Endothelial cell of umbilical vein (primary cell): ENCODE measurements at regions not wholly inside any gene's neighbourhood (a gene's known extent, or its start where the extent isn't known, plus 50 kb on each side); places are given as distances from the start of the nearest gene placed in this dataset.

Experiments
- BruUV-seq: library from RNA; stranded (reverse); fragments of 400-500 nt; replicated peaks from 2 replicates; lab custom pipeline; 2021; lab: Mats Ljungman, UMichigan
- CTCF ChIA-PET: fragments of 300-600, 350-600 bp; sonication (Branson Sonifier 250); formaldehyde crosslinking; loops from one replicate; lab custom pipeline; 2021; ENCODE audit warnings: antibody characterized with exemption, inconsistent platforms; lab: Charles Lee
- POLR2A ChIA-PET: fragments of 300-600, 350-600 bp; sonication (Branson Sonifier 250); formaldehyde crosslinking; loops from one replicate; lab custom pipeline; 2021; ENCODE audit warnings: antibody characterized with exemption, inconsistent platforms; lab: Charles Lee
- DNase-seq: peaks from one replicate; pipeline ENCODE4 v3.0.0-alpha.2; 2011; ENCODE audit warnings: low read depth, low spot score
- FAIRE-seq: peaks from 2 replicates; lab custom pipeline; 2011; peaks lifted over from hg19 to GRCh38; lab: Jason Lieb, UNC
- H2AFZ ChIP-seq: 2 replicates; pipeline ENCODE4 v1.6.0; 2012; ENCODE audit warnings: low read depth, low read length, control low read depth, inconsistent platforms
- H3K27ac ChIP-seq: 2 replicates; pipeline ENCODE4 v1.5.1; 2011; ENCODE audit warnings: low read depth, mild to moderate bottlenecking, control low read depth, low read length, moderate library complexity; ENCODE audit not compliant: insufficient read depth
- H3K27me3 ChIP-seq, 2 experiments: 2 replicates each; pipeline versions ENCODE4 v1.6.0 to v1.6.1; 2011; ENCODE audit warnings: low read length in 2 of 2, mixed read lengths in 1 of 2; ENCODE audit not compliant: control insufficient read depth in 2 of 2, insufficient read depth in 2 of 2
- H3K36me3 ChIP-seq, 2 experiments: 2 replicates in 1 of 2; 3 replicates in 1 of 2; pipeline ENCODE4 v1.5.1; 2011; ENCODE audit warnings: low read length in 2 of 2, mild to moderate bottlenecking in 1 of 2, moderate library complexity in 1 of 2; ENCODE audit not compliant: control insufficient read depth in 2 of 2, insufficient read depth in 2 of 2; ENCODE audit errors: extremely low read depth in 1 of 2
- H3K4me1 ChIP-seq: 3 replicates; pipeline ENCODE4 v1.5.1; 2011; ENCODE audit warnings: mild to moderate bottlenecking, low read length; ENCODE audit not compliant: control insufficient read depth, insufficient read depth; ENCODE audit errors: extremely low read depth
- H3K4me2 ChIP-seq: 2 replicates; pipeline ENCODE4 v1.6.1; 2011; ENCODE audit warnings: low read length, control low read depth, mixed read lengths; ENCODE audit not compliant: insufficient read depth
- H3K4me3 ChIP-seq, 3 experiments: fragments of 200-600 bp in 1 of 3; sonication (generic), shearing (Covaris generic) in 1 of 3; replicated peaks in 1 of 3; 2 replicates each; pipeline ENCODE4 v1.5.1; 2011 to 2016; ENCODE audit warnings: control low read depth in 3 of 3, low read length in 3 of 3, mild to moderate bottlenecking in 2 of 3, inconsistent platforms in 1 of 3, low read depth in 1 of 3, moderate library complexity in 1 of 3; ENCODE audit not compliant: insufficient read depth in 1 of 3
- H3K79me2 ChIP-seq: 2 replicates; pipeline ENCODE4 v1.6.0; 2012; ENCODE audit warnings: low read length, inconsistent platforms; ENCODE audit not compliant: control insufficient read depth, insufficient read depth
- H3K9ac ChIP-seq: replicated peaks from 2 replicates; pipeline ENCODE3; 2011; ENCODE audit warnings: low read length, control low read depth; ENCODE audit not compliant: insufficient read depth; ENCODE audit errors: extremely low read depth
- H3K9me1 ChIP-seq: replicated peaks from 3 replicates; pipeline ENCODE4 v1.6.0; 2011; ENCODE audit warnings: mild to moderate bottlenecking, low read length; ENCODE audit not compliant: control insufficient read depth, insufficient read depth; ENCODE audit errors: extremely low read depth
- H3K9me3 ChIP-seq: replicated peaks from 2 replicates; pipeline ENCODE4 v1.5.1; 2012; ENCODE audit warnings: low read length, inconsistent platforms; ENCODE audit not compliant: control insufficient read depth, insufficient read depth
- H4K20me1 ChIP-seq: replicated peaks from 2 replicates; pipeline ENCODE3; 2011; ENCODE audit warnings: mild to moderate bottlenecking, low read length; ENCODE audit not compliant: control insufficient read depth, insufficient read depth; ENCODE audit errors: extremely low read depth
- CTCF ChIP-seq, 2 donors: IDR thresholded peaks; 1 replicate in 1 of 2; 2 replicates in 1 of 2; pipeline ENCODE4 v1.5.1; 2011; ENCODE audit warnings: low read length in 2 of 2, mild to moderate bottlenecking in 2 of 2, moderate library complexity in 2 of 2, control low read depth in 1 of 2, inconsistent platforms in 1 of 2, low read depth in 1 of 2; ENCODE audit not compliant: insufficient read depth in 1 of 2; ENCODE audit errors: extremely low read depth in 1 of 2
- EZH2 ChIP-seq: IDR thresholded peaks from 2 replicates; pipeline ENCODE4 v1.6.1; 2012; ENCODE audit warnings: borderline replicate concordance, low read depth, mild to moderate bottlenecking, moderate library complexity, low read length, inconsistent platforms; ENCODE audit not compliant: severe bottlenecking
- FOS ChIP-seq: IDR thresholded peaks from 2 replicates; pipeline ENCODE4 v1.6.1; 2011; ENCODE audit warnings: mild to moderate bottlenecking, low read length, moderate library complexity, borderline replicate concordance; ENCODE audit not compliant: insufficient read depth
- GATA2 ChIP-seq: IDR thresholded peaks from 2 replicates; pipeline ENCODE4 v1.7.0; 2011; ENCODE audit warnings: low read depth, mild to moderate bottlenecking, moderate library complexity, mixed read lengths, low read length; ENCODE audit not compliant: insufficient read length, insufficient read depth
- JUN ChIP-seq: IDR thresholded peaks from 2 replicates; pipeline ENCODE4 v1.6.1; 2011; ENCODE audit warnings: borderline replicate concordance, low read depth; ENCODE audit not compliant: insufficient read length, insufficient read depth
- MYC ChIP-seq: IDR thresholded peaks from one replicate; pipeline ENCODE4 v1.6.1; 2011; ENCODE audit warnings: mild to moderate bottlenecking, low read depth, low read length
- POLR2A ChIP-seq: IDR thresholded peaks from 2 replicates; pipeline ENCODE4 v1.6.1; 2012; ENCODE audit warnings: low read depth, mild to moderate bottlenecking, control low read depth, low read length
- POLR2AphosphoS5 ChIP-seq: IDR thresholded peaks from 2 replicates; pipeline ENCODE4 v1.6.1; 2012; ENCODE audit warnings: low read depth, mild to moderate bottlenecking, control low read depth, low read length, moderate library complexity; ENCODE audit not compliant: insufficient read depth
- dilution Hi-C: fragments of 300-500 bp; cut with MboI; formaldehyde crosslinking; loops from one replicate; pipeline ENCODE4 v1.15.0; 2019; ENCODE audit warnings: low sequenced_read_pairs; ENCODE audit not compliant: extremely low pct_ligation_motif_present
- intact Hi-C: fragments of 100-400 bp; cut with micrococcal nuclease; formaldehyde crosslinking; loops from one replicate; pipeline ENCODE4 v1.10.0; 2022
- TF ChIP-seq, protein P1 (sequence below): IDR thresholded peaks from 2 replicates; pipeline ENCODE4 v1.6.1; 2011; ENCODE audit not compliant: insufficient read depth, insufficient read length

DNA sequence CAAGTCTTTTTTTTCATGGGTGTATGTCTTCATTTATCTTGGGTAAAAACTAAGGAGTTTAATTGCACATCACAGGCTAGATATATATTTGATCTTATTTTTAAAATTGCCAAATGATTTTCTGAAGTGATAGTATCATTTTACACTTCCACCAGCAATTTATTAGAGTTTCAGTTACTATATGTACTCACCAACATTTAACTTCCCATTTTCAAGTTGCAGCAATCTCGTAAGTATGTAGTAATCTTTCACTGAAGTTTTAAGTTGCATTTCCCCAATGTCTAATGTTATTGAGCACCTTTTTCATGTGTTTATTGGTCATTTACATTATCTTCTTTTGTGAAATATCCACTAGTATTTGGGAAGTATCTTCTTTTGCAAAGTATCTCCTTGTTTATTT lies 277.4 kb upstream of the CNR1 start:
- intact Hi-C loops (no loop called here), dilution Hi-C loops (no loop called here)
- no peak overlapping the region for H2AFZ ChIP-seq
- no peaks in the 10 kb centered on the region for H3K79me2 ChIP-seq
- no peak overlapping the region for H3K4me2 ChIP-seq
- H3K36me3 ChIP-seq: no peaks in the 10 kb centered on the region
- CTCF ChIA-PET: no interaction called here
- no peak for DNase-seq
- no peaks in the 10 kb centered on the region for H3K4me1 ChIP-seq
- H4K20me1 ChIP-seq: no peaks in the 10 kb centered on the region
- FAIRE-seq: no peak
- no peak overlapping the region for H3K9ac ChIP-seq
- H3K9me1 ChIP-seq: no peaks in the 10 kb centered on the region
- no peaks in the 10 kb centered on the region for H3K9me3 ChIP-seq
- no peak overlapping the region for H3K27ac ChIP-seq
- TF ChIP-seq MYC (no peak), CTCF (IDR thresholded peaks at IDR 0.05; ENCODE audit: extremely low read depth in 1 of 2, insufficient read depth in 1 of 2, low read depth in 1 of 2, low read length in 2 of 2) (no peak), POLR2AphosphoS5 (no peak), JUN (no peak), GATA2 (no peak), FOS (no peak), POLR2A (no peak), EZH2 (no peak)
- TF ChIP-seq, protein P1, sequence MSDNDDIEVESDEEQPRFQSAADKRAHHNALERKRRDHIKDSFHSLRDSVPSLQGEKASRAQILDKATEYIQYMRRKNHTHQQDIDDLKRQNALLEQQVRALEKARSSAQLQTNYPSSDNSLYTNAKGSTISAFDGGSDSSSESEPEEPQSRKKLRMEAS: no peak
- H3K27me3 ChIP-seq: no peaks in the 10 kb centered on the region
- POLR2A ChIA-PET: no interaction called here
- H3K4me3 ChIP-seq: no peak overlapping the region
- BruUV-seq: no TSS peak
